HCT116 (cell line): ENCODE measurements at regions not wholly inside any gene's neighbourhood (a gene's known extent, or its start where the extent isn't known, plus 50 kb on each side); places are given as distances from the start of the nearest gene placed in this dataset.

ENCODE experiments used
- CTCF ChIP-seq, 3 experiments: fragments of 200-600 bp in 1 of 3; sonication (generic) in 1 of 3; IDR thresholded peaks in 2 of 3; conservative IDR thresholded peaks in 1 of 3; 2 replicates each; pipeline ENCODE4 v1.5.1; 2012 to 2017; ENCODE audit warnings: low read depth in 2 of 3, low read length in 2 of 3, antibody characterized with exemption in 1 of 3, borderline replicate concordance in 1 of 3, control low read depth in 1 of 3, mild to moderate bottlenecking in 1 of 3, mixed read lengths in 1 of 3, mixed run types in 1 of 3, moderate library complexity in 1 of 3; ENCODE audit not compliant: insufficient read depth in 1 of 3
- EZH2 ChIP-seq: fragments of 200-600 bp; sonication (generic); IDR thresholded peaks from 2 replicates; pipeline ENCODE4 v1.6.1; 2017; ENCODE audit warnings: antibody characterized with exemption, mixed run types
- SRF ChIP-seq: IDR thresholded peaks from 2 replicates; pipeline ENCODE4 v1.6.1; 2012; ENCODE audit warnings: low read depth
- ZNF274 ChIP-seq: fragments of 200-500 bp; sonication (Bioruptor generic); IDR thresholded peaks from 2 replicates; pipeline ENCODE4 v1.6.1; 2014; ENCODE audit warnings: mild to moderate bottlenecking, low read depth, low read length, inconsistent platforms

- no peak for TF ChIP-seq ZNF274
- TF ChIP-seq SRF: no peak
- TF ChIP-seq EZH2: no peak
- no peak for TF ChIP-seq CTCF (IDR thresholded peaks at IDR 0.05 in 2 of 3, conservative IDR thresholded peaks at IDR 0.05 in 1 of 3; ENCODE audit: borderline replicate concordance in 1 of 3, insufficient read depth in 1 of 3, low read depth in 2 of 3, low read length in 2 of 3)
Measured at GRCh38 chr7:41162612-41163011, 540.3 kb downstream of the INHBA start.
